ENCODE measurements at regions not wholly inside any gene's neighbourhood (a gene's known extent, or its start where the extent isn't known, plus 50 kb on each side); places are given as distances from the start of the nearest gene placed in this dataset.

DNA sequence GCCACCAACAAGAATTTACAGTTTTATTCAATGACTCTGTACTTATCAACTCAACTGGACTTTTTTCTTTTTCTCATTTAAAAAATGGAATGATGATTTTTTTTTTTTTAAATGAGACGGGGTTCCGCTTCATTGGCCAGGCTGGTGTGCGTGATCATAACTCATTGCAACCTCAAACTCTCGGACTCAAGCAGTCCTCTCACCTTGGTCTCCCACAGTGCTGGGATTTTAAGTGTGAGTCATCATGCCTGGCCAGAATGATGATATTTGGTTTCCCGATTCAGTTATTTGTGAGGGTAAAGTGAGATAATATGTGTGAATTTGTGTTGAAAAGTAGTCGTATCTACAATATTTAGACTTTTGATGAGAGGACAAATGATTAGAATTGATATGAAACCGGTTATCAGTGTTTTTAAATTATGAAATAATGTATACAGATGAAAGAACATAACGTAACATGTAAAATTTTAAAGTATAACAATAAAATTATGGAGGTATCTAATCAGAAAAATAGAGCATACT lies 66.0 kb upstream of the UNC5C start:
- TF ChIP-seq, protein P1, sequence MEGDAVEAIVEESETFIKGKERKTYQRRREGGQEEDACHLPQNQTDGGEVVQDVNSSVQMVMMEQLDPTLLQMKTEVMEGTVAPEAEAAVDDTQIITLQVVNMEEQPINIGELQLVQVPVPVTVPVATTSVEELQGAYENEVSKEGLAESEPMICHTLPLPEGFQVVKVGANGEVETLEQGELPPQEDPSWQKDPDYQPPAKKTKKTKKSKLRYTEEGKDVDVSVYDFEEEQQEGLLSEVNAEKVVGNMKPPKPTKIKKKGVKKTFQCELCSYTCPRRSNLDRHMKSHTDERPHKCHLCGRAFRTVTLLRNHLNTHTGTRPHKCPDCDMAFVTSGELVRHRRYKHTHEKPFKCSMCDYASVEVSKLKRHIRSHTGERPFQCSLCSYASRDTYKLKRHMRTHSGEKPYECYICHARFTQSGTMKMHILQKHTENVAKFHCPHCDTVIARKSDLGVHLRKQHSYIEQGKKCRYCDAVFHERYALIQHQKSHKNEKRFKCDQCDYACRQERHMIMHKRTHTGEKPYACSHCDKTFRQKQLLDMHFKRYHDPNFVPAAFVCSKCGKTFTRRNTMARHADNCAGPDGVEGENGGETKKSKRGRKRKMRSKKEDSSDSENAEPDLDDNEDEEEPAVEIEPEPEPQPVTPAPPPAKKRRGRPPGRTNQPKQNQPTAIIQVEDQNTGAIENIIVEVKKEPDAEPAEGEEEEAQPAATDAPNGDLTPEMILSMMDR (IDR thresholded peaks at IDR 0.05; ENCODE audit: poor library complexity), result no peak
- TF ChIP-seq EZH2phosphoT487 (IDR thresholded peaks at IDR 0.05; ENCODE audit: low read depth, severe bottlenecking, unreplicated experiment), result no peak
